ENCODE measurements at regions not wholly inside any gene's neighbourhood (a gene's known extent, or its start where the extent isn't known, plus 50 kb on each side); places are given as distances from the start of the nearest gene placed in this dataset.
"Not testable (repeated sequence)": the region's sequence is repeated elsewhere in the genome, so short reads cannot be mapped to it uniquely, and the experiment has no call there.

DNA sequence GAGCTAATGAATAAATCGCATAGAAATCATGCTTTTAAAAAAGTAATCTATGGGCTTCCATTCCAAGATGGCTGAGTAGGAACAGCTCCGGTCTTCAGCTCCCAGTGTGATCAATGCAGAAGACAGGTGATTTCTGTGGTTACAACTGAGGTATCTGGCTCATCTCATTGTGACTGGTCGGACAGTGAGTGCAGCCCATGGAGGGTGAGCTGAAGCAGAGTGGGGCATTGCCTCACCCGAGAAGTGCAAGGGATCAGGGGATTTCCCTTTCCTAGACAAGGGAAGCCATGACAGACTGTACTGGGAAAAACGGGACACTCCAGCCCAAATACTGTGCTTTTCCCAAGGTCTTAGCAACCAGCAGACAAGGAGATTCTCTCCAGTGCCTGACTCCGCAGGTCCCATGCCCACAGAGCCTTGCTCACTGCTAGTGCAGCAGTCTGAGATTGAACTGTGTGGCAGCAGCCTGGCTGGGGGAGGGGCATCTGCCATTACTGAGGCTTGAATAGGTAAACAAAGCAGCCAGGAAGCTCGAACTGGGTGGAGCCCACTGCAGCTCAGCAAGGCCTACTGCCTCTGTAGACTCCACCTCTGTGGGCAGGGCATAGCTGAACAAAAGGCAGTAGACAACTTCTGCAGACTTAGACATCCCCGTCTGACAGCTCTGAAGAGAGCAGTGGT, 61.5 kb upstream of the PLAAT1 start:
- TF ChIP-seq, protein P1, sequence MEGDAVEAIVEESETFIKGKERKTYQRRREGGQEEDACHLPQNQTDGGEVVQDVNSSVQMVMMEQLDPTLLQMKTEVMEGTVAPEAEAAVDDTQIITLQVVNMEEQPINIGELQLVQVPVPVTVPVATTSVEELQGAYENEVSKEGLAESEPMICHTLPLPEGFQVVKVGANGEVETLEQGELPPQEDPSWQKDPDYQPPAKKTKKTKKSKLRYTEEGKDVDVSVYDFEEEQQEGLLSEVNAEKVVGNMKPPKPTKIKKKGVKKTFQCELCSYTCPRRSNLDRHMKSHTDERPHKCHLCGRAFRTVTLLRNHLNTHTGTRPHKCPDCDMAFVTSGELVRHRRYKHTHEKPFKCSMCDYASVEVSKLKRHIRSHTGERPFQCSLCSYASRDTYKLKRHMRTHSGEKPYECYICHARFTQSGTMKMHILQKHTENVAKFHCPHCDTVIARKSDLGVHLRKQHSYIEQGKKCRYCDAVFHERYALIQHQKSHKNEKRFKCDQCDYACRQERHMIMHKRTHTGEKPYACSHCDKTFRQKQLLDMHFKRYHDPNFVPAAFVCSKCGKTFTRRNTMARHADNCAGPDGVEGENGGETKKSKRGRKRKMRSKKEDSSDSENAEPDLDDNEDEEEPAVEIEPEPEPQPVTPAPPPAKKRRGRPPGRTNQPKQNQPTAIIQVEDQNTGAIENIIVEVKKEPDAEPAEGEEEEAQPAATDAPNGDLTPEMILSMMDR (conservative IDR thresholded peaks at IDR 0.05 in 1 of 2, IDR thresholded peaks at IDR 0.05 in 1 of 2; ENCODE audit: low read depth in 1 of 2, low read length in 2 of 2): not testable (repeated sequence)
- not testable (repeated sequence) for TF ChIP-seq EZH2 (IDR thresholded peaks at IDR 0.05; ENCODE audit: low read length, missing control alignments)

Data from fibroblast of lung (primary cell).